C4-2B (cell line): ENCODE measurements at regions not wholly inside any gene's neighbourhood (a gene's known extent, or its start where the extent isn't known, plus 50 kb on each side); places are given as distances from the start of the nearest gene placed in this dataset.

Source experiments
- H3K27ac ChIP-seq: fragments of 450-650 bp; 2 replicates; pipeline ENCODE4 v1.5.1; 2017
- ZFX ChIP-seq: fragments of 450-650 bp; IDR thresholded peaks from 2 replicates; pipeline ENCODE4 v1.6.1; 2017
- TF ChIP-seq, protein P1 (sequence below): fragments of 450-650 bp; conservative IDR thresholded peaks from 2 replicates; pipeline ENCODE4 v1.5.1; 2017; ENCODE audit warnings: mild to moderate bottlenecking

DNA sequence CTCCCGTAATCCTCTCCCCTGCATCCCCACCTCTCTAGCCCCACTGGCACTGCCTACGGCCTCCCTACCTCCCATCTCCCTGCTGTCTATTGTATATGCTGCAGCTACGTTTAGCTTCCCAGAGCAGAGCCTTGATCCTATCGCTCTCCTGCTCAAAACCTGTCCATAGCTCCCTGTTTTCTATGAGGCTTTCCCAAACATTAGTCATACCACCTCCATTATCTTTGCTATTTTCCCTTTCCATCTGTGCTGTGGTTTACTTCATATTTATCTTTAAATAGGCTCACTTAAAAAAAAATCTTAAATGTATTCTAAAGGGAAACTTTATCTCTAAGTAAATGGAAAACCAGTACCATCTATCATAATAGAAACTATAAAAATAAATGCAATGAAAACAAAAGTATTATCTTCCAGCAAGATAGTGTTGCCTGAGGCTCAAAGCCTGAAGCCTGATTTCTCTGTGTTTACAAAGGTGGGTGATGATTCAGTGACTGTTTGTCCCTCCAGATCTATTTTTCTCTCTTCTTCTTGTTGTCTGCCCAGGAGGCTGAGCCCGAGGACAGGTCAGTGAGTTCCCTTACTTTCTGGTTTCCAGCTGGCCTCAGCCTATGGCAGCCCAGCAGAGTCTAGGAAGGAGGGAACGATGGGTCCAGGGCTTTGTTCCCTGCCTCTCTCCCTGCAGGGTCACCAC, 397.1 kb upstream of the CFAP20DC start:
- no peak overlapping the region for H3K27ac ChIP-seq
- no peak for TF ChIP-seq ZFX
- TF ChIP-seq, protein P1, sequence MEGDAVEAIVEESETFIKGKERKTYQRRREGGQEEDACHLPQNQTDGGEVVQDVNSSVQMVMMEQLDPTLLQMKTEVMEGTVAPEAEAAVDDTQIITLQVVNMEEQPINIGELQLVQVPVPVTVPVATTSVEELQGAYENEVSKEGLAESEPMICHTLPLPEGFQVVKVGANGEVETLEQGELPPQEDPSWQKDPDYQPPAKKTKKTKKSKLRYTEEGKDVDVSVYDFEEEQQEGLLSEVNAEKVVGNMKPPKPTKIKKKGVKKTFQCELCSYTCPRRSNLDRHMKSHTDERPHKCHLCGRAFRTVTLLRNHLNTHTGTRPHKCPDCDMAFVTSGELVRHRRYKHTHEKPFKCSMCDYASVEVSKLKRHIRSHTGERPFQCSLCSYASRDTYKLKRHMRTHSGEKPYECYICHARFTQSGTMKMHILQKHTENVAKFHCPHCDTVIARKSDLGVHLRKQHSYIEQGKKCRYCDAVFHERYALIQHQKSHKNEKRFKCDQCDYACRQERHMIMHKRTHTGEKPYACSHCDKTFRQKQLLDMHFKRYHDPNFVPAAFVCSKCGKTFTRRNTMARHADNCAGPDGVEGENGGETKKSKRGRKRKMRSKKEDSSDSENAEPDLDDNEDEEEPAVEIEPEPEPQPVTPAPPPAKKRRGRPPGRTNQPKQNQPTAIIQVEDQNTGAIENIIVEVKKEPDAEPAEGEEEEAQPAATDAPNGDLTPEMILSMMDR: no peak

DNA sequence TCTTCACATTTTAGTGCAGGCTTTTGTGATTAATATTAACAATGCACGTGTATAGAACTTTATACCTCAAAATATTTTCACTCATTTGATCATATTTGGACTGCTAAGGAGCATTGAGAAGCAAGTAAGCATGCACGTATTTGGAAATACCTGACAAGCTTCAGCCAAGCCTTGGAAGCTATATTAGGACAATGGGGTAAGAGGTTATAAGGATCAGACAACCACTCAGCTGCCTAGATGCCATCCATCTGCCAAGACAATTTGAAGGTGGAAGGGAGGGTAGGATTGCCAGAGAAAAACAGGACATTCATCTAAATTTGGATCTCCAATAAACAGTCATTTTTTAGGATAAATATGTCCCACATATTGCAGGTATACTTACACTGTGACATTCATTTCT, 394.9 kb upstream of the CFAP20DC start:
- H3K27ac ChIP-seq: no peak overlapping the region
- TF ChIP-seq, protein P1: no peak
- no peak for TF ChIP-seq ZFX

DNA sequence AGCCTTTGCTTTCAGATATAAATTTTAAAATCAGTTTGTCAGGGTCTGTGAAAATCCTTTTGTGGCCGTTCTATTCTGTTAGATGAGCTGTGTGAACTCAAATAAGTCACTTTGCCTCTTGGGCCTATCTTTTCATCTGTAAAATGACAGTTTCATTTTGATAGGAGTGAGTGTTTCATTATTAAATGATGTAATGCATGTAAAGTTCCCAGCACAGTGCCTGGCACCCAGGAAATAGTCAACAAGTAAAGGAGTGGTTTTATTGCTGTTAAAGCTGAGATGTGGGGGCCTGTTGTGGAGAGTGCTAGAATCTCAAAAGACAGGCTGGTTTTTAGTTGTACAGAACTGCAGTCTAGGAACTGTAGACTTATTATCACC, 394.5 kb upstream of the CFAP20DC start:
- no peak for TF ChIP-seq ZFX
- TF ChIP-seq, protein P1: no peak
- H3K27ac ChIP-seq: no peak overlapping the region

DNA sequence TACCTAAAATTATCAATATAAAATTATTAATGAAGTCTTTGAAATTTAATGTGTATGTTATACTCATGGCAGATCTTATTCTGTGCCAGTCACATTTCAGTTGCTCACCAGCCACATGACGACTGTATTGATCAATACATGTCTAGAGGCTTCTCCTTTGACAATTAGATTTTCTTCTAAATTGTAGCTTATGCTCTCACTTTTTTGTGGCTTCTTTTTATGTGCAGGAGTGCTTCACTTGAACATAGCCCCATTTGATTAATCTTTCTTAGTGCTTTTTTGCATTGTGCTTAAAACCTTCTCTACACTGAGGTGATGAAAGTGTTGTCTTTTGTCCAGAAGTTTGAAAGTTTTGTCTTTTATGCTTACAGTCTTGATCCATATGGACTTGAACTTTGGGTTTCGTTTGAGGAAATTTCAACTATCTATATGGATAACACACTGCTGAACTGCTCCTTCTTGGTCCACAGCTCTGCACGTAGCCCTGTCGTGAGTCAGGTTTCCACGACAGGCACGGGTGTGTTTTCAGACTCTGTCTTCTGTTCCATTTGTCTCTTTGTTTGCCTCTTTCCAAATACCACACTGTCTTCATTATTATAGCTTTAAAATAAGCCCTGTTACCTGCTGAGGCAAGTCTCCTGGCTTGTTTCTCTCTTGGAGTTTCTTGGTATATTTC, 393.9 kb upstream of the CFAP20DC start:
- no peak overlapping the region for H3K27ac ChIP-seq

DNA sequence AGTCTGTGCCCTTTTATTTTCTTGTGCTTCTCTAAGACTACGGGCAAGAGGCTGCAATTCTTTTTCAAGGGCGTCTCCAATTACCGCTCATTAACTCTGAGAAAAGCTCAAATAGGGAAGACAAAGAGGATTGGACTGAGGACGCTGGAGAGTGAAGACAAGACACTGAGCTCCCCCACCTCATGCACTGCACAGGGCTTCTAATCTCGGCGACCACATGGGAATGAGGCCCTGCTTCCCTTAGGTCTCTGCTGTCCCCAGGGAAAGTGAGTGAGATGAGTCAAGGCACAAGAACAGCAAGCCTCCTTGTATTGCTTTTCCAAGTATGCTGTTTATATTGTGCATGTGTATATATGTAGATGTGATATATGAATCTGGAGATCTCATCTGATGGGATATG, 392.2 kb upstream of the CFAP20DC start:
- H3K27ac ChIP-seq: no peak overlapping the region
- no peak for TF ChIP-seq ZFX
- TF ChIP-seq, protein P1: no peak

More for the DNA sequence above, 393.9 kb upstream of the CFAP20DC start:
- TF ChIP-seq, protein P1: no peak
- no peak for TF ChIP-seq ZFX

DNA sequence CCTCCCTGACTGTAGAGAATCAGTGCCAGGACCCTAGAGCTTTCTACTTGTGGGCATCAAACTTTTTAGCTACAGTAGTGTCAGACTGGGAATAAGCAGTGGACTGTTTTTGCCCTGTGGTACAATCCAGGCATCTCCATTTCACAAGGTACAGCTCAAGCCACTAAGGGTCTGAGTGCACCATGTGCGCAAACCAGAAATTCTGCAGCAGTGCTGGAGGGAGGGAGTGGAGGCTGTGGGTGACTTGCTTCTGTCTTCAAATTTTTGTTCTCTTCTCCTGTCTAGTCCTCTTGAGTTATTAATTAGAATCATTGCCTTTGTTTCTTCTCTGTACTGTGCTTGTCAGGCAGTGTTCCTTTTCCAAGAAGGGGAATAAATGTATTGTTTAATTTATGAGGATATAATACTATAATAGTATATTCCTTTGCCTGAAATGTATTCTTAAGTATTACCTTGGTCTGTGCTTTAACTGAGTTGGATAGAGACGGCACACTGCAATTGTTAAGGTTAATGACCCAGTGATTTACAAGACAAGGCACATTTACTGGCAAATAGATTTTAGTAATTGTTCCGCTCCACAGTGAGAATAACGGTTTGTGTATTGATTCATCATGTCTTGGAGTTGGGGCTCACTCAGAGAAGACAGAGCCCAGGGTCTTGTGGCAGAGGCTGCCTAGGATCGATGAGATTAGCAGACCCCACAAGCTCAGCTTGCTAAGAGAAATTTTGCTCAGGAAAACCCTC, 390.6 kb upstream of the CFAP20DC start:
- TF ChIP-seq, protein P1: no peak
- no peak for TF ChIP-seq ZFX
- H3K27ac ChIP-seq: no peak overlapping the region

DNA sequence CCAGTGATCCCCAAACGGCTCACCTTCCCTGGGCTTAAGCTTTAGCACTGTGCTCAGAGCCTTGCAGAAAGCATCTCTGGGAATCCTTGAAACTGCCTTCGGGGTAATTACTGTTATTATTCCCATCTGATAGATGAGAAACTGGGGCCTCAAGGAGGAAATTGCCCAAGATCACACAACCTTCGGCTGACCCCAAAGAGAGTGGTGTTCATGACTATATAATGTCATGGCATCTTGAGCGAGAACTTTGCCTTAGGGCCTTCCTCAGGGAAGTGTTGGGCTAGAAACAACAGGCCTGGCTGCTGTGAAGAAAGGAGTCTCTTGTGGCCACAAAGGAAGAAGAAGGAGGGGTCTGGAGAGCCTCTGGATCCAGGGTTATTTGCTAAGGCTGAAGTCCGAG, 388.7 kb upstream of the CFAP20DC start:
- TF ChIP-seq, protein P1: no peak
- TF ChIP-seq ZFX: no peak

More for the DNA sequence above, 388.7 kb upstream of the CFAP20DC start:
- H3K27ac ChIP-seq: no peak overlapping the region
